MM.1S (cell line): ENCODE measurements at regions not wholly inside any gene's neighbourhood (a gene's known extent, or its start where the extent isn't known, plus 50 kb on each side); places are given as distances from the start of the nearest gene placed in this dataset.

Experiments used
- DNase-seq: peaks from one replicate; pipeline ENCODE4 v3.0.0-alpha.2; 2015
- H2AFZ ChIP-seq: fragments of 300-600 bp; sonication (generic); 2 replicates; pipeline ENCODE4 v1.6.0; 2016; ENCODE audit warnings: antibody characterized with exemption, low read length
- H3F3A ChIP-seq: fragments of 300-600 bp; sonication (generic); 2 replicates; pipeline ENCODE4 v1.6.1; 2016; ENCODE audit warnings: mild to moderate bottlenecking, antibody characterized with exemption, low read length, moderate library complexity, mixed read lengths; ENCODE audit not compliant: insufficient read depth
- H3K27ac ChIP-seq: fragments of 300-600 bp; sonication (generic); 2 replicates; pipeline ENCODE4 v1.5.1; 2016; ENCODE audit warnings: mild to moderate bottlenecking, low read length
- H3K27me3 ChIP-seq: fragments of 300-600 bp; sonication (generic); replicated peaks from 2 replicates; pipeline ENCODE4 v1.6.0; 2016; ENCODE audit warnings: low read length; ENCODE audit not compliant: insufficient read depth
- H3K36me3 ChIP-seq: fragments of 300-600 bp; sonication (generic); replicated peaks from 2 replicates; pipeline ENCODE4 v1.6.1; 2016; ENCODE audit warnings: mild to moderate bottlenecking, low read length, mixed read lengths; ENCODE audit not compliant: insufficient read depth
- H3K4me1 ChIP-seq: fragments of 300-600 bp; sonication (generic); 2 replicates; pipeline ENCODE4 v1.6.1; 2016; ENCODE audit warnings: low read length, mixed read lengths
- H3K4me2 ChIP-seq: fragments of 300-600 bp; sonication (generic); 2 replicates; pipeline ENCODE4 v1.6.0; 2016; ENCODE audit warnings: low read depth, low read length
- H3K4me3 ChIP-seq: fragments of 300-600 bp; sonication (generic); 2 replicates; pipeline ENCODE4 v1.5.1; 2016; ENCODE audit warnings: low read length, mixed read lengths
- H3K79me2 ChIP-seq: fragments of 300-600 bp; sonication (generic); 2 replicates; pipeline ENCODE4 v1.6.1; 2016; ENCODE audit warnings: mixed run types, low read length, mixed read lengths
- H3K9ac ChIP-seq: fragments of 300-600 bp; sonication (generic); 2 replicates; pipeline ENCODE4 v1.6.1; 2016; ENCODE audit warnings: low read length, mixed read lengths
- H3K9me2 ChIP-seq: fragments of 300-600 bp; sonication (generic); replicated peaks from 2 replicates; pipeline ENCODE4 v1.6.1; 2016; ENCODE audit warnings: mild to moderate bottlenecking, low read length, mixed read lengths; ENCODE audit not compliant: insufficient read depth
- H3K9me3 ChIP-seq: fragments of 300-600 bp; sonication (generic); replicated peaks from 2 replicates; pipeline ENCODE4 v1.6.1; 2016; ENCODE audit warnings: mild to moderate bottlenecking, low read length, mixed read lengths; ENCODE audit not compliant: insufficient read depth
- H4K20me1 ChIP-seq: fragments of 300-600 bp; sonication (generic); 2 replicates; pipeline ENCODE4 v1.6.1; 2016; ENCODE audit warnings: mild to moderate bottlenecking, low read length, moderate library complexity, mixed read lengths; ENCODE audit not compliant: insufficient read depth
- CTCF ChIP-seq: fragments of 300-600 bp; sonication (generic); IDR thresholded peaks from 2 replicates; pipeline ENCODE4 v1.5.1; 2016; ENCODE audit warnings: antibody characterized with exemption, low read length, mixed read lengths
- EZH2 ChIP-seq: fragments of 300-600 bp; sonication (generic); optimal IDR thresholded peaks from 2 replicates; pipeline ENCODE3; 2017; ENCODE audit warnings: low read depth, mild to moderate bottlenecking, antibody characterized with exemption, low read length, mixed read lengths
- EZH2phosphoT487 ChIP-seq: fragments of 300-600 bp; sonication (generic); IDR thresholded peaks from 2 replicates; pipeline ENCODE4 v1.6.1; 2018; ENCODE audit warnings: antibody characterized with exemption, low read length

- Histone ChIP-seq H3K4me2 (no peak overlapping the region), H4K20me1 (no peaks in the 10 kb centered on the region), H3K9ac (no peak overlapping the region), H3K9me3 (no peaks in the 10 kb centered on the region), H3K27me3 (no peaks in the 10 kb centered on the region), H3K36me3 (no peaks in the 10 kb centered on the region), H2AFZ (no peak overlapping the region), H3K27ac (no peak overlapping the region), H3K79me2 (no peaks in the 10 kb centered on the region), H3F3A (no peaks in the 10 kb centered on the region), H3K9me2 (no peaks in the 10 kb centered on the region), H3K4me1 (no peaks in the 10 kb centered on the region), H3K4me3 (no peak overlapping the region)
- DNase-seq = no peak
- TF ChIP-seq EZH2 (no peak), CTCF (no peak), EZH2phosphoT487 (no peak)
Measured at GRCh38 chr2:220747736-220748135, 824.4 kb downstream of the EPHA4 start.

- Histone ChIP-seq H3K27me3 (no peaks in the 10 kb centered on the region), H3K9ac (no peak overlapping the region), H4K20me1 (no peaks in the 10 kb centered on the region), H3K4me2 (no peak overlapping the region), H3K36me3 (no peaks in the 10 kb centered on the region), H3F3A (no peaks in the 10 kb centered on the region), H3K9me2 (no peaks in the 10 kb centered on the region), H3K4me3 (no peak overlapping the region), H3K9me3 (no peaks in the 10 kb centered on the region), H3K27ac (no peak overlapping the region), H3K79me2 (no peaks in the 10 kb centered on the region), H3K4me1 (no peaks in the 10 kb centered on the region), H2AFZ (no peak overlapping the region)
- TF ChIP-seq CTCF = no peak
- DNase-seq = no peak
Measured at GRCh38 chr2:220748875-220749479, 823.1 kb downstream of the EPHA4 start.

- Histone ChIP-seq H3K9me2 (no peaks in the 10 kb centered on the region), H3K4me1 (no peaks in the 10 kb centered on the region), H4K20me1 (no peaks in the 10 kb centered on the region), H3K4me2 (no peak overlapping the region), H3K27me3 (no peaks in the 10 kb centered on the region), H3K27ac (no peak overlapping the region), H3K9me3 (no peaks in the 10 kb centered on the region), H3K36me3 (no peaks in the 10 kb centered on the region), H3K9ac (no peak overlapping the region), H3K4me3 (no peak overlapping the region), H3K79me2 (no peaks in the 10 kb centered on the region), H3F3A (no peaks in the 10 kb centered on the region), H2AFZ (no peak overlapping the region)
- no peak for DNase-seq
- TF ChIP-seq CTCF = no peak
- TF ChIP-seq EZH2phosphoT487 = no peak
- no peak for TF ChIP-seq EZH2
Measured at GRCh38 chr2:220753486-220753885, 818.6 kb downstream of the EPHA4 start.
